Stimulated activated CD8-positive, alpha-beta memory T cell treated with anti-CD3 and anti-CD28 coated beads, Interleukin-7, amount 100 ng/mL, for 48 hours (primary cell): ENCODE measurements at regions not wholly inside any gene's neighbourhood (a gene's known extent, or its start where the extent isn't known, plus 50 kb on each side); places are given as distances from the start of the nearest gene placed in this dataset.

ENCODE experiments used
- DNase-seq, 2 donors: peaks; one replicate each; pipeline ENCODE4 v3.0.0-alpha.2; 2020; ENCODE audit warnings: low read depth in 1 of 2; ENCODE audit errors: extremely low read depth in 1 of 2

DNA sequence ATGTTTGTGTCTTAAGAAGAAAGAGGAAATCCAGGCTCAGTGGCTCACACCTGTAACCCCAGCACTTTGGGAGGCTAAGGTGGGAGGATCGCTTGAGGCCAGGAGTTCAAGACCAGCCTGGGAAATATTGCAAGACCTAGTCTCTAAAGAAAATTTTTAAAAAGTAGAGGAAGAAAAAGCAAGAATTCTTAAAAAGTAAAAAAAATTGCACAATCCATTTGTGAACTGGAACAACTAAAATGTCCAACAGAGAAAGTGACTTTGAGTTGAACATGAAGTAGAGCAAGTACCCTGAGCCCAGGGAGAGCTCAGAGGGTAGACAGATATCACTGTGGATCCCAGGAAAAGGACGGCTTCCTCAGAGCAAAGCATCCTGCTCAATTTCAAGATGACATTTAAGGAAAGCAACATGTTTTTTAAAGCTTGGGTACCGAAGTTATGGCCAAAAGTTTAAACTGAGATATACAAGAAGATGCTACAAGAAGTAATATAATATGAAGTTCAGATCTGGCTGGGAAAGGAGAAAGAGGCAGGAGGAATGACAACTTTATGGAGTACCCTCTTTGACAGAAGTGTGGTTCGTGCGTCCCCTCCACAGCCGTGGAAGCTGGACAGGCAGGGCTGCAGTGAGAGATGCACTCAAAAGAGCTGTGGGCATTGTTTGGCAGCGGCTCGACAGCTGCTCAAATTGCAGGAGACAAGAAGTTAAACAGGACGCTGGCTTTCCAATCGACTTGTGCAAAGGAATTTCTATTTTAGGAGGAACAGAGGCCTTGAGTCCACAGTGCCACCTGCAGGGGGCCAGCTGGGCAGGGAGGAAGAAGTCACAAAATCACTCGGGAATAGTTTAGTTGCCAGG, 201.3 kb downstream of the JCAD start:
- no peak for DNase-seq

DNA sequence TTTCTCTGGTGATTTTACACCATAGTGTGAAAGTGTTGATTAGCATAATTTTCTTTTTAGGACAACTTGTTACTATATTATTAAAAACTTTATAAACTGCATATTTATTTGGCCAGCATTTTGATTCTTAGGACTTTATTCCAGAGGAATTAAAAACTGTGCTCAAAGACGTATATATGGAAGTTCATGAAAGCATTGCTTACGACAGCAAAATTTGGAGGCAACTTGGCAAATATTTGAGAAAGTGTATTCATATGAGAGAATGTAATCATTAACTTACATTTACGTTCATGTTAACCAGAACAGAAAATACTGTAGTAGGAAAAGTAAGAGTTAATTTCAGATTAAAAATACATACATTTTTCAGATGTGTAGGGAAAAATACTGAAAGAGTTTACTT, 203.1 kb downstream of the JCAD start:
- DNase-seq, result no peak

GRCh38 chr10:29853913-29854312, 205.5 kb downstream of the JCAD start:
- no peak for DNase-seq

- DNase-seq, result no peak
Measured at GRCh38 chr10:29851241-29851640, 208.1 kb downstream of the JCAD start.

GRCh38 chr10:29850371-29850770, 209.0 kb downstream of the JCAD start:
- no peak for DNase-seq

- DNase-seq, result no peak
Measured at GRCh38 chr10:29849886-29850285, 209.5 kb downstream of the JCAD start.

GRCh38 chr10:29849126-29849833, 210.1 kb downstream of the JCAD start:
- DNase-seq, result no peak

DNA sequence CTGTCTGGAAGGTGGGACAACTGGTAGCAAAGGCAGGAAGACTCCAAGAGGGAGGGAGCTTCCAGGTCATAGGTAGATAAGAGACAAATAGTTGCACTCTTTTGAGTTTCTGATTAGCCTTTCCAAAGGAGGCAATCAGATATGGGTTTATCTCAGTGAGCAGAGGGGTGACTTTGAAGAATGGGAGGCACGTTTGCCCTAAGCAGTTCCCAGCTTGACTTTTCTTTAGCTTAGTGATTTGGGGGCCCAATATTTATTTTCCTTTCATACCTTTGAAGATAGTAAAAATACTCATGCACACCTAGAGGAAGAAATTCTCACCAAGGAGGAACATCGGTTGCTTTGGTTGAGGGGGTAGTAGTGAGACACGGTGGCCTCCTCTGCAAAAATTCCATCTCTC, 212.1 kb upstream of the SVIL start:
- DNase-seq, result no peak

DNA sequence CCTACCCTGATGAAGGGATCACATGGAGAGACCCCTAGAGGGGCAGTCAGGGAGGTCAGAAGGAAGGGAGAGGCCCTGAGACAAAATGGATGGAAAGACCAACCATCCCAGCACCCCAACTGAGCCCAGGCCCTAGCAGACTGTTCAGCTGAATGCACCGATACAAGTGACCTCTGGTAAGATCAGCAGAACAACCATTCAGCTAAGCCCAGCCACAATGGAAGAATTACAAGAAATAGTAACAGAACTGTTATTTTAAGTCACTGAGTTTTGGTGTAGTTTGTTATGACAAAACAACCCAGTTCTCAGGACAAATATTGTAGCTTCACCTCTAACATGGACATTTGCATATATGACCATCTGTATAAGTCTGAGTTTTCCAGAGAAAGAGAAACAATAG, 210.4 kb upstream of the SVIL start:
- DNase-seq, result no peak

DNA sequence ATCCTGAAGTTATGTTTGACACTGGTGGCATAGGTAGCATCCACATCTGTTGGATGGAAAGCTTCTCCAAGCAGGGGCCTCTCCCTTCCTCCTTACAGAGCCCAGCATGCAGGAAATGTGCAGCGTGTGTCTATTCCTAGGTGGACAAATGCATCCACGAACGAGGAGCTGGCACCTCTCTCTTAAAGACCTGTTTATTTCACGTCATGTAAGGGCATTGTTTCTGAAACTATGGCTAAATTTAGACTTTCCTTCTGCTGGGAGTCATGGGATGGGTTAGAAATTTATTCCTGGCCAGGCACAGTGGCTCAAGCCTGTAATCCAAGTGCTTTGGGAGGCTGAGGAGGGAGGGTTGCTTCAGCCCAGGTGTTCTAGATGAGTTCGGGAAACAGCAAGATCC, 208.4 kb upstream of the SVIL start:
- no peak for DNase-seq

DNA sequence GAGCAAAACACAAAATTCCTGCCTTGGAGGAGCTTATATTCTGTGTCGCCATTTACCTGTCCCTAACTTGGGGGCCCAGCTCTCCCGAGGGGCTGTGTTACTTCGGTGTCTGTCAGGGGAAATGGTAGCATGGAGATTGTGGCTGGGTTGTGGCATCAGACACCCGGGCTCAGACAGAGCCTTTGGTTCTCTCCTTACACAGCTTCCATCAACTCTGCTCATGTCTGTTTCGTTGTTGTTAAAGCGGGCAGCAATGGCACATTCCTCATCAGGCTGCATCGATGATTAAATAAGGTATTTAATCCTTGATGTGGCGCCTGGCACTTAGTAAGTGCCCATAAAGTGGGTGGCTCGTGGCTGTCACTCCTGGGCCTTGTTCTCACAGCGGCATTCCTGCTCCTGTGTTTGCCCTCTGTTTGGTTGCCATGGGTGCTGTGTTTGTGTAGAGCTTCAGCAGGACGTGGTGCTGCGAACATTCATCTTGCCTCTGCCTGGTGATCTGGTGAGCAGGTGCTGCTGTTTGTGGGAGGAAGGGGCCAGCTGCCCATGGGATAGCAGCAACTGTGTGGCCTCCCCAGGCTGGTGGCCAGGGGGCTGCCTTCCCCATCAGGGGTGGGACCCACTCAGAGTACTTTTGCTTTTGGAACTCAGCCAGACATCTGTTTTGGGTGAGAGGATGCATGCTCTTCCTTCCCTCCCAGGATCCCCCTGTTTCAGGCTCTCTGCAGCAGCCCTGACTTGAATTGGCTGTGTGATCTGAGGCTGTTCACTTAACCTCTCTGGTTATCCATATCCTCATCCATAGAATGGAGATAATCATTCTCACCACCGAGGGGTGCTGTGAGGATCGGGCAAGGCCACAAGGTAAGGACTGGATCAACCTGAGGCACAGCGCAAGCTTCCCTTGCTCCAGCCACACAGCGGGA, 207.2 kb upstream of the SVIL start:
- no peak for DNase-seq

DNA sequence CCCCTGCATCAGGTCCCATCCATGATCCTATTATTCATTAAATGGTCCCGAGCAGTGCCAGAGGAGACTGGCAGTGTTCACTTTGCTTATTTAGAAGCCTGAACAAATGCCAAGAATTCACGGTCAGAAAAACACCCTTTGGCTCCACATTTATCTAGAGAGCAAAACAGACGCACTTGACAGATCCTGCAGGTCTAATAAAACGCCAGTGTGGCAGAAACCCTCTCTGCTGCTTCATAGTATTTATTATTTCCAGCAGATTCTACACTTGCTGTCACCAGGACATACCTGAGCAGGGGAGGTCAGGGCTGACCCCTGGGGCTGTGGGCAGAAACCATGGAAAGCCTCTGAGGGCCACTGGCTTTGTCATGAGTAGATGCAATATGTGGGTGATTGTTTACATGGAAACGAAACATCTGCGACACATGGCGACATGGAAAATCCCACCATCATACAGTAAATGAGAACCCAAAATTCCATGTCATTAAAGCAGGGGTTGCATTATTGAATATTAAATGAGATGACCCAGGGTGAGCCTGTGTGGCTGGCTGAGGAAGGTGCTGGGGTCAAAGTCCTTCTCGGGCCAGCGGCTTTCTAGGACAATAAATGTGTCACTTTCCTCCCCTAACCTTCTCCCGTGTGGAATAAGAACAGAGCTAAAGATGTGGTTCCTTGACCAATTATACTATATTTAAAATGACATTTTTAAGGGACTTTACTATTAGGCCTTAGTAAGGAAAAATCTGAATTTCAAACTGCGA, 205.9 kb upstream of the SVIL start:
- no peak for DNase-seq

DNA sequence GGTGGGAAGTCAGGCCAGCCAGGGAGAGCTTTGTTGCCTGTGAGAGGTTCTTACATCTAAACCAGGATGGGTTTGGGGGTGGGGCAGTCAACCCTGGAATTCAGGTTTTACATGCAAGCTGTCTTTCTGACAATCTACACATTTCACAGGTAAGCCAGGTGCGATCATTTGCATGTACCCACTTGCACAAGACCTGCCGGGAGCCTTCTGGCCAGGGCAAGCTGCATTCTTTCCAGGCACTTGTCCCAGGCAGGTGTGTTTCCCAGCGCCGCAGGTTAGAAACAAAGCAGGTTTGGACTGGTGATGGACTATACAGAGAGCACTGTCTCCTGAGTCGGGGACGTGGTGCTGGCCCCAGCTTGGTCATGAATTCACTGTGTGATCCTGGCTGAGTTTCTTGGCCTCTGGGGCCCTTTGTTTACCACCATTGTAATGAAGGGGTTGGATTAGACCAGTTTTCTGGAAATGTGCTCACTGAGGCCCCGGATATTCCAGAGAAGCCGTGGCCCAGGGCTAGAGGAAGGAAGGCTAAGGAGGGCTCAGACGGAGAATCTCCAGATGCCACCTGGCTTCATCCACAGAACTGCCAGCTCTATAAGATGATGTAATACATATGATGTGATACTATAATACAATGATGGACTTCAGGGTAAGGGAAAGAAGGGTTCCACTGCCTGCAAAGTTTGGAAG, 205.2 kb upstream of the SVIL start:
- DNase-seq, result no peak

GRCh38 chr10:29838539-29838938, 203.8 kb upstream of the SVIL start:
- DNase-seq, result no peak

GRCh38 chr10:29837586-29837985, 202.8 kb upstream of the SVIL start:
- no peak for DNase-seq

GRCh38 chr10:29836396-29836795, 201.6 kb upstream of the SVIL start:
- no peak for DNase-seq

- no peak for DNase-seq
Measured at GRCh38 chr10:29835055-29835454, 200.3 kb upstream of the SVIL start.

DNA sequence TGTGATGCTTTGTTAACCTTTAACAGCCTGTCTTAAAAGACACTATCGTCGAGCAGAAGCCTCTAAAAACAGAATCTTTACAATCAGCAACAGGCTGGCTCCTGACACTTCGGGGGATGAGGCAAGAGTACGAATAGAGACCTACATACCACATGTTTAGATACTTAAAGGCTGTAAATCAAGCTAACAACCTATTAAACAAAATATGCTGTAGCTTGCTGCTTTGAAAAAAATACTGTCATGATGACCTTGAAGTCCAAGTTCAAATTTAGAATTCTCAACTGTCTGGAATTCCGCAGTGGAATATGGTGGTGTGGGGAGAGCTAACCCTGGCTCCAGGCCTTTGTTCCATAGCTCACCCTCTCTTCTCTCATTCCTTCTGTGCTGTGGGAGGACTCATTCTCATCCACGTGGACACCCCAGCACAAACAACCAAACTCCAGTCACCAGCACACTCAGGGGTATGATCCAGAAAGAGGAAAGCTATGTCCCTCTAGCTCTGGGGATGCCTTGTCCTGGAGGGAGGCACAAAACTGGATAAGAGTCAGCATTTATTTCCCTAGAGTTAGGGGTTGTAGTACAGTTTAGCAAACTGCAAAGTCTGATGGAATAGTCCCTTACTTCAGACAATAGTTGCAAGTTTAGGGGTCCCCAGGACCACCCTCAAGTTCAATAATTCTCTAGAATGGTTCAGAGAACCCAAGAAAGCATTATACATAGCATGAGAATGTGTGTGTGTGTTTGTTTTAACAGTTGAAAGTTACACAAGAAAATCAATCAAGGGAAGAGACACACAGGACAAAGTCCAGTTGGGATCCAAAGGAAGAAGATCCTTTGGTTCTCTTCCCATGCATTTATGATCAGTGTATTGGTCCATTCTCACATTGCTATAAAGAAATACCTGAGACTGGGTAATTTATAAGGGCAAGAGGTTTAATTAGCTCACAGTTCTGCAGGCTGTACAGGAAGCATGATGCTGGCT, 196.1 kb upstream of the SVIL start:
- DNase-seq, result no peak

- no peak for DNase-seq
Measured at GRCh38 chr10:29829776-29830175, 195.0 kb upstream of the SVIL start.
